ENCODE measurements at regions not wholly inside any gene's neighbourhood (a gene's known extent, or its start where the extent isn't known, plus 50 kb on each side); places are given as distances from the start of the nearest gene placed in this dataset.

DNA sequence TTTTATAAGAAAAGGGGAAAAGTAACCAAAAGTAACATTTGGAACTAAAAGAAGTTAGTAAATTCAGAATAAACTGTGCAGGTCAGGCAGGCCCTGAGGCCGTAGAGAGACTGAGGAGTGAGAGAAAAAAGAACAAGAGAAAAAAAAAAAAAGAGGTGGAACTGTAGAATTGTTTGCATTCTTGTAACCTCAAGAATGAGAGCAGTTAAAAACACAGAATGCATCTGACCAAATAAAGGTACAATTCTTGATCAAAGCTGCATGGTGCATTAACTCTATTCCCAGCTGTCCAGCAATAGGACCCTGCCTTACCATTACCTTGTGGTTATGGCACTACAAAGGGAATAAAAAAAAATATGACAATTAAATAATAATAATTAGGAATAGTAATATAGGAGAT, 170.1 kb upstream of the SEMA3A start:
- intact Hi-C loops (cut with micrococcal nuclease) = no loop called here
- H3K4me1 Mint-ChIP-seq (ENCODE audit: low read depth) = no peaks in the 10 kb centered on the region
- H3K9me3 Mint-ChIP-seq = peaks cover 7% of the 10 kb centered on the region

DNA sequence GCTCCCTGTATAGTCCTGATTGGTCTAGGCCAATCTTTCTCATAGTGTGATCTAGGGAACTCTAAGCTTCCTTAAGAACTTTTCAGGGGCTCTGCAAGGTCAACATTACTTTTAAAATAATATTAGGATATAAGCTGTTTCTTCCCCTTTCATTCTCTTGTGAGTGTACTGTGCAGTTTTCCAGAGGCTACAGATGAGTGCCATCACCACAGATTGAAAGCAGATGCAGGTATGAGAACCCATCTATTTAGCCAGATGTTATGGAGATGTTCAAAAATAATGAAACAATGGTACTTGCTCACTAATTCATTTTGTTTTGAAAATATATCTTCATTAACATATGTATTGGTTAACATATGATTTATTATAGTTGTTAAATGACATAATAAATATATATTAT, 169.2 kb upstream of the SEMA3A start:
- H3K4me1 Mint-ChIP-seq (ENCODE audit: low read depth) = no peaks in the 10 kb centered on the region
- H3K27me3 Mint-ChIP-seq = no peaks in the 10 kb centered on the region
- no peaks in the 10 kb centered on the region for H3K36me3 Mint-ChIP-seq (ENCODE audit: low read depth)
- no peak overlapping the region for H3K27ac Mint-ChIP-seq
- H3K9me3 Mint-ChIP-seq = peaks cover 8% of the 10 kb centered on the region
- intact Hi-C loops (cut with micrococcal nuclease) = no loop called here
- no peak overlapping the region for H3K4me3 Mint-ChIP-seq

More for the DNA sequence above, 170.1 kb upstream of the SEMA3A start:
- Mint-ChIP-seq H3K27ac (no peak overlapping the region), H3K36me3 (ENCODE audit: low read depth) (no peaks in the 10 kb centered on the region), H3K4me3 (no peak overlapping the region), H3K27me3 (no peaks in the 10 kb centered on the region)

DNA sequence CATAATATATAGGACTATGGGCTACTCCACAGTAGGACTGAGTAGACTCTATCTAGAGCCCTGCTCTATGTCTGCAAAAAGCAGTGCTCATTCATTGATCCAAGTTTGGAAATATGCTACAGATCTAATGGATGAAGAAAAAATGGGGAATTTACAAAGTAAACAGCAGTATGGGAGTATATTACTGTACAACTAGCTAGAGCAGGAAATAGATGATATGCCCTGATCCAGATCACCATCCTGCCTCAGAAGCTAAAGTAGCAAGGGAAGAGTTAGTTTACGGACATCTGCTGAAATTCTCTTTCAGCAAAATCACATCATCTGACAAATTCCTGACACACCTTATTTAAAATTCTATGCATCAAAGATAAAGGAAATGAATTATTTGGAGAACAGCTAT, 168.2 kb upstream of the SEMA3A start:
- no peak overlapping the region for H3K4me3 Mint-ChIP-seq
- H3K4me1 Mint-ChIP-seq (ENCODE audit: low read depth) = no peaks in the 10 kb centered on the region
- H3K9me3 Mint-ChIP-seq = peaks cover 8% of the 10 kb centered on the region
- H3K36me3 Mint-ChIP-seq (ENCODE audit: low read depth) = no peaks in the 10 kb centered on the region
- intact Hi-C loops (cut with micrococcal nuclease) = no loop called here
- no peak overlapping the region for H3K27ac Mint-ChIP-seq
- no peaks in the 10 kb centered on the region for H3K27me3 Mint-ChIP-seq

DNA sequence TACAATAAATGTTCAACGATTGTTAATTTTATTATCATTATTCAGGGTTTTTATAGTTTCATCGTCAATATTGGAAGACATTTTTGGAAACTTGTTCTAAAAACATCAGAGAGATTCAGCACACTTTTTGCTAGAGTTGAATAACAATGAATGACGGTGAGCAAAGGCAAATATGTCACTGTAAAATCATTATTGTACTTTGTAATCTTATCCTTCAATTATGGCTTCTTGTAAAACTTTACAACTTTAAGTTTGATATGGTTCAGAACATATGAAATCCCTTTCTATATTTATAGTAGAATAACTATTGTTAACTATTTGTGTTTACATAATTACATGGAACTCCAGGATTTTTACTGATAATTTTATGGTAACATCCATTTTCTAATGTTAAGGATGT, 167.8 kb upstream of the SEMA3A start:
- no peaks in the 10 kb centered on the region for H3K4me1 Mint-ChIP-seq (ENCODE audit: low read depth)
- H3K9me3 Mint-ChIP-seq = peaks cover 8% of the 10 kb centered on the region
- H3K36me3 Mint-ChIP-seq (ENCODE audit: low read depth) = no peaks in the 10 kb centered on the region
- H3K4me3 Mint-ChIP-seq = no peak overlapping the region
- intact Hi-C loops (cut with micrococcal nuclease) = no loop called here
- no peak overlapping the region for H3K27ac Mint-ChIP-seq
- H3K27me3 Mint-ChIP-seq = no peaks in the 10 kb centered on the region

DNA sequence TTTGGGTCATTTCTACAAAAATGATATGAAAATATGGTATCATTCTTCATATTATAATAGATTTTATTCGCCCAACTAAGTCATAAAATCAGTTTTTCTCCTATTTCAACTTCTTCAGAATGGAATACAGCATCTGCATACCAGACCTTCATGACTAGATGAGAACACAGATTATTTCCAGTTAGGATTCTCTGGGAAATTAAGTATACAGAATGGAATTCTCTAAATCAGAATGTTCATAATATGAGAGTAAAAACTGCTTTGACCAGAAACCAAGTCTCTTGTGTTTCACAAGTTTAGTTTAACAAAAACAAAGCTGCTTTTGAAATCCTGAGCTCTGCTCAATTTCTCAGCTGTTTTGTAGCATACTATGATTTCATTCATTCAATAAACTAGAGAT, 160.3 kb upstream of the SEMA3A start:
- intact Hi-C loops (cut with micrococcal nuclease) = no loop called here
- no peaks in the 10 kb centered on the region for H3K36me3 Mint-ChIP-seq (ENCODE audit: low read depth)
- H3K4me1 Mint-ChIP-seq (ENCODE audit: low read depth) = no peaks in the 10 kb centered on the region
- H3K4me3 Mint-ChIP-seq = no peak overlapping the region
- H3K27me3 Mint-ChIP-seq = no peaks in the 10 kb centered on the region
- peaks cover 3% of the 10 kb centered on the region for H3K9me3 Mint-ChIP-seq
- H3K27ac Mint-ChIP-seq = no peak overlapping the region

DNA sequence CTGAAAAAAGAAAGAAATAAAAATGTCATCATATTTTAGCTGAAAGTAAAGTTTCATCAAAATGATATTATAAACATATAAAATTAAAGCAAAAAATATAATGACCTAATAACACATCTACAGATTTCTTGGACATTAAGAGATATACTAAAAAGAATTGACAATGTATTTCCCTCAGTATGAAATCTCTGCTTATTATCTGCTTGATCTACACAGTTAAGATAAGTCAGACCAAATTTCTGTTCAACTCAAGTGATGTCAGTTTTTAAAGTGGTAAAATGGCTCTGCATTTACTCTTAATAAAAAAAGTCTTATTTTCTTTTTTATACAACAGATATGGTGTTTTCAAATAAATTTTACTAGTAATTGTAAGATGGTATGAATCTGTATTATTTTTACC, 159.4 kb upstream of the SEMA3A start:
- no peaks in the 10 kb centered on the region for H3K27me3 Mint-ChIP-seq
- no peaks in the 10 kb centered on the region for H3K36me3 Mint-ChIP-seq (ENCODE audit: low read depth)
- intact Hi-C loops (cut with micrococcal nuclease) = no loop called here

DNA sequence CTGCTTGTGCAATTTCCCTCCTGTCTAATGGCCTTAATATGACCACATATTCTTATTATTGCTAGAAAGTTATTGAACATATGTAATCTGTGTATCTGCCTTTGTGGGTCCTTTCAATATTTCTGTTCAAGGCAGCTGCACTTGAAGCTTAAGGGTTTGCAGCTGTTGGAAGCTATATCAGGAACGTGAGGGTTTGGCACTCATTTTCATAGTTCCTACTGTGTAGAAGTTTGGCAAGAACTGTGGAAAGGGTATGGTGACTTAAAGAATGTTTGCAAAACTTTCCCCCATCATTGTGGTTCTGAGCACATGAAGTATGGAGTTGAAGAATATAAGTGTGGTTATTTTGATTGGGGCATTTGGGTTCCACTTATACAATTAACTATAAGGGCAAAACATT, 144.7 kb upstream of the SEMA3A start:
- Mint-ChIP-seq H3K27me3 (no peaks in the 10 kb centered on the region), H3K4me1 (ENCODE audit: low read depth) (no peaks in the 10 kb centered on the region), H3K4me3 (no peak overlapping the region), H3K36me3 (ENCODE audit: low read depth) (no peaks in the 10 kb centered on the region), H3K27ac (no peak overlapping the region), H3K9me3 (no peaks in the 10 kb centered on the region)
- intact Hi-C loops (cut with micrococcal nuclease) = no loop called here

More for the DNA sequence above, 159.4 kb upstream of the SEMA3A start:
- H3K4me1 Mint-ChIP-seq (ENCODE audit: low read depth) = no peaks in the 10 kb centered on the region
- no peaks in the 10 kb centered on the region for H3K9me3 Mint-ChIP-seq
- no peak overlapping the region for H3K4me3 Mint-ChIP-seq
- H3K27ac Mint-ChIP-seq = no peak overlapping the region

DNA sequence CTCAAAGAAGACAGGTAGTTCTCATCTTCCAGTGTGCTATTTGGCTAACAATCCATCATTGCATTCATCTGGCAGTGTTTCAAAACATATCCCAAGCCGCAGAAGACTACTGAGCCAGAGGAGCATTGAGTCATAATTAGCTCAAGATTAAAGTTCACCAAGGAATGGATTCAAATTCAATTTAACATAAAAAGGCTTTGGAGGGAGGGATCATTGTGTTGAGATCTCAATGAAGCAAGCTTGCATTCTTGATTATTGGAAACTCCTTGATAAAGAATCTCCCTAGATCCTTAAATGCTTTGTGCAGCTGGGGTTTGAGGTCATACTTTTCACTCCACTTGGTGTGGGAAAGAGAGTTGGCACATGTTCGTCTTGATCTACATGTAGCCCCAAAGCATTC, 142.8 kb upstream of the SEMA3A start:
- intact Hi-C loops (cut with micrococcal nuclease) = no loop called here
- Mint-ChIP-seq H3K27ac (no peak overlapping the region), H3K36me3 (ENCODE audit: low read depth) (no peaks in the 10 kb centered on the region), H3K4me3 (no peak overlapping the region), H3K27me3 (no peaks in the 10 kb centered on the region), H3K4me1 (ENCODE audit: low read depth) (no peaks in the 10 kb centered on the region), H3K9me3 (no peaks in the 10 kb centered on the region)

DNA sequence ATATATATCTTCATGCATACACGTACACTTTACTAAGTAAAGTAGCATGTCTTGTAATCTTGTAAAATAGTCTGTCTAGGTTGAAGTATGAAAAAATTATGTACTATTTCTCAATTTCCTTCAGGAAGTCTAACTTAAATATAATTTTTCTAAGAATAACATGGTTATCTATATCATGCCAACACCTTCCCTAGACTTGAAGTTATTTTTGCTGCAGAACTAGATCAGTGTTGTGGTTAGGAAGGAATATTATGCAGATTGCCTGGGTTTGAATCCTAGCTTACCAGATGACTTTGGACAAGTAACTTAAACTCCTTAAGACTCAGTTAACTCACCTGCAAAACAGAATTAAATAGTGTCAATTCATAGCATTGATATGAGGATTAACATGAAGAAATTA, 142.2 kb upstream of the SEMA3A start:
- H3K27ac Mint-ChIP-seq = no peak overlapping the region
- intact Hi-C loops (cut with micrococcal nuclease) = no loop called here
- no peaks in the 10 kb centered on the region for H3K4me1 Mint-ChIP-seq (ENCODE audit: low read depth)
- no peaks in the 10 kb centered on the region for H3K27me3 Mint-ChIP-seq
- no peaks in the 10 kb centered on the region for H3K36me3 Mint-ChIP-seq (ENCODE audit: low read depth)
- H3K4me3 Mint-ChIP-seq = no peak overlapping the region
- no peaks in the 10 kb centered on the region for H3K9me3 Mint-ChIP-seq

DNA sequence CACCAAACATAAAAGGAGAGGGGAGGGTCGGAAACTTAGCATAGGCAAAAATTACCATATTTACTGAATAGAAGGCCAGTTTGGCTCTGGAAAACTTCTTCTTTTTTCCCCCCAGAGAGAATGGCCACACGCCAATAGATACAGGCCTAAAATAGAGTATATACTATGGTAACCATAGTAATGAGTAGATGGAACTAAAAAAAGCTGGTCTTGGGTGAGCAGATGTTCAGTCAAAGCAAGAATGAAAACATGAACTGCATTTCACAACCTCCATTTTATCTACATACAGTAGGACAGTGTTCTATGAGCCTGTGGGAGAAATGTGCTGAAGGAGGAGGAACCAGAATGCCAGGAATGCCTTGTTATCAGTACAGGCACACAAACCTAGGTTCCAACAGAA, 141.7 kb upstream of the SEMA3A start:
- H3K9me3 Mint-ChIP-seq = no peaks in the 10 kb centered on the region
- intact Hi-C loops (cut with micrococcal nuclease) = no loop called here
- no peaks in the 10 kb centered on the region for H3K27me3 Mint-ChIP-seq
- H3K4me1 Mint-ChIP-seq (ENCODE audit: low read depth) = no peaks in the 10 kb centered on the region
- no peak overlapping the region for H3K27ac Mint-ChIP-seq
- H3K4me3 Mint-ChIP-seq = no peak overlapping the region
- H3K36me3 Mint-ChIP-seq (ENCODE audit: low read depth) = no peaks in the 10 kb centered on the region

DNA sequence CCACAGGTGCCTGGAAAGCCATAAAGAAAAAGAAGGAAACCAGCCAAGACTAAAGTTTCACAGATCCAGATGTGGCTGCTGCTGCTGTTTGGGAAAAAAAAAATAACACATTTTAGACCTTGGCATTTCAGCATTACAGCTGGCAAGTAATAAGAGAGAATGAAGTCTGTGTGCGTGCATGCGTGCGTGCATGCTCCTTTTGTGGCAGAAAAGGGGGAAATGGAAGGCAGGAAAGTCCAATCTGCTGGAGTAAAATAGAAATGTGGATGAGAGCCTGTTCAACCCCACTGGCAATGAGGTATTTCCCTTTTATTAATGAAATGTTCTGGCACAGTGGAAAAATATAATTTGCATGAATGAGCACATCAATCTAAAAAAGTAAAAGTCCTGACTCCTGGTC, 137.0 kb upstream of the SEMA3A start:
- H3K36me3 Mint-ChIP-seq (ENCODE audit: low read depth) = no peaks in the 10 kb centered on the region
- no peak overlapping the region for H3K4me3 Mint-ChIP-seq
- intact Hi-C loops (cut with micrococcal nuclease) = no loop called here
- no peaks in the 10 kb centered on the region for H3K27me3 Mint-ChIP-seq
- no peak overlapping the region for H3K27ac Mint-ChIP-seq
- no peaks in the 10 kb centered on the region for H3K9me3 Mint-ChIP-seq
- H3K4me1 Mint-ChIP-seq (ENCODE audit: low read depth) = no peaks in the 10 kb centered on the region

DNA sequence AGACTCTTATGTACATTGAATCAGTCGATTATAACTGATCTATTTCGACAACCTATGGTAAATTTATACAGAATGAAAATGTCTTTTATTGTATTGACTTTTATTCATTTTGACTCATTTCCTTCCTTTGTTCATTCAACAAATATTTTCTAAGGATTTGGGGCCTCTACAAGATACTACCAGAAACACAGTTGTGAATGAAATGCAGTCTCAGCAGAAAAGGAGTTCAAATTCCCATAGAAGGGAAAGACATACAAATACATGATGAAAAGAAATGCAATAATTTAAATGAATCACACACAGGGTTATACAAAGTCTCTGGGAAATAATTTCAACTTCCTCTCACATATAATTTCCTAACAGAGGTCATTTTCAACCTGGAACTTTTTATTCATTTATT, 134.0 kb upstream of the SEMA3A start:
- intact Hi-C loops (cut with micrococcal nuclease) = no loop called here
- Mint-ChIP-seq H3K27me3 (no peaks in the 10 kb centered on the region), H3K9me3 (no peaks in the 10 kb centered on the region), H3K27ac (no peak overlapping the region), H3K36me3 (ENCODE audit: low read depth) (no peaks in the 10 kb centered on the region), H3K4me1 (ENCODE audit: low read depth) (no peaks in the 10 kb centered on the region), H3K4me3 (no peak overlapping the region)

DNA sequence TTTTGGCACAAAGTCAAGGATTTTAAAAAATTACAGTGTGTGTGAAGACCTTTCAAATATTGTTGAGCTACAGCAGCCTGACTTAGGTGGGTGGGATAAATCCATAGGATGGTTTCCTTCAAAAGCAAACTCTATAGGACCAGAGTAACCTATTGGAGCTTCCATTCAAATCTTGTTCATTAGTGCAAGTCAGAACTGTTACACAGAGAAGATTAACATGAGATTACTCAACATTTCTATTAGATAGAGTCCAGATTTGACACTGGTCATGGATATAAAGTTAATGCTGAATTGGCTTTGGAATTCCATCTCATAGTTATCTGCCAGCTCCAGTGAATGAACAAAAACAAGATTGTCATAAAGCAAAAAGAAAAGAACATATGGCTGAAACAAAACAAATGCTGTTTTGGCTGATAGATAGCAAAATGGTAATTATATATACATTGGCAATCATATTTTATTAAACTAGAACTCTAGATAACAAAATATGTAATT, 129.6 kb upstream of the SEMA3A start:
- intact Hi-C loops (cut with micrococcal nuclease) = no loop called here
- Mint-ChIP-seq H3K27ac (no peak overlapping the region), H3K27me3 (no peaks in the 10 kb centered on the region), H3K4me1 (ENCODE audit: low read depth) (no peaks in the 10 kb centered on the region), H3K4me3 (no peak overlapping the region), H3K9me3 (peaks cover 14% of the 10 kb centered on the region), H3K36me3 (ENCODE audit: low read depth) (no peaks in the 10 kb centered on the region)

DNA sequence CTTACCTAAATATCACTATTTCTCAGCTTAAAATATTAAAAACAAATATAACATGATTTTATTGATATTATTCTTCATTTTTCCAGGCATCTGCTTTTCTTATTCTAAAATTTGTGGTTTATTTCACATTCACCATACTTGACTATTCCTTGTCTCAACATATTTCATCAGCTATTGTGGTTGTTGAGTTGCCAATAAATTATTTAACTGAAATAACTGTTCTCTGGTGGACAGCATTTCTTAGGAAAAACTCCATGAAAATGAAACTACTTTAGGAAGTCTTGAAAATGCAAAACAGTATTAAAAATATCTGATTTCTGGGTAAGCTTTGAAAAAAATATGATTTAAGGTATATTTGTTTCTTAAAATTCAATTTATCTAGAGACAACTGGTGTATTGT, 122.9 kb upstream of the SEMA3A start:
- intact Hi-C loops (cut with micrococcal nuclease) = no loop called here
- Mint-ChIP-seq H3K9me3 (peaks cover 10% of the 10 kb centered on the region), H3K27me3 (no peaks in the 10 kb centered on the region), H3K4me1 (ENCODE audit: low read depth) (no peaks in the 10 kb centered on the region), H3K4me3 (no peak overlapping the region), H3K27ac (no peak overlapping the region), H3K36me3 (ENCODE audit: low read depth) (no peaks in the 10 kb centered on the region)

DNA sequence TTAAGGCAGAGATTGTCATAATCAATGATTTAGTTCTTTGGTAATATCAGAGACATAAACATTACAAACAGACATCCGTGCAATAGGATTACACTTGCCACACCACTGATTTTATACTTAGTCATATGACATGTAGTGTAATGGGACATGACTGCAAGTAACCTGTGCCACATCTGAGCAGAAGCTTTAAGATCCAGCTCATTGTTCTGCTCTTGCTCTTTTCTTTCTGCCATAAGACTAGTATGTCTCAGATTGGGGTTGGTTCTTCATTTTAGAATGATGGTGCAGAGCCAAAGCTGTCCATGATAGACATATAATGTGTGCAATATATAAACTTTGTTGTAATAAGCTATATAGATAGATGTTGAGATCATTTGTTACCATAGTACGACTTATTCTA, 119.7 kb upstream of the SEMA3A start:
- no peaks in the 10 kb centered on the region for H3K4me1 Mint-ChIP-seq (ENCODE audit: low read depth)
- no peak overlapping the region for H3K27ac Mint-ChIP-seq
- no peaks in the 10 kb centered on the region for H3K27me3 Mint-ChIP-seq
- intact Hi-C loops (cut with micrococcal nuclease) = no loop called here
- no peak overlapping the region for H3K4me3 Mint-ChIP-seq
- H3K9me3 Mint-ChIP-seq = no peaks in the 10 kb centered on the region
- H3K36me3 Mint-ChIP-seq (ENCODE audit: low read depth) = no peaks in the 10 kb centered on the region

Measured in dendritic cell treated with granulocyte-macrophage colony-stimulating factor and Interleukin-4, amounts not matched to agents 40 ng/mL and 50 ng/mL, for 4 days (primary cell).